Activated CD4-positive, alpha-beta T cell treated with anti-CD3 and anti-CD28 coated beads for 4 hours (primary cell): ENCODE measurements at regions not wholly inside any gene's neighbourhood (a gene's known extent, or its start where the extent isn't known, plus 50 kb on each side); places are given as distances from the start of the nearest gene placed in this dataset.
"Not testable (repeated sequence)": the region's sequence is repeated elsewhere in the genome, so short reads cannot be mapped to it uniquely, and the experiment has no call there.

Experiments used
- DNase-seq, 2 donors: peaks; one replicate each; pipeline ENCODE4 v3.0.0-alpha.2; 2020

DNA sequence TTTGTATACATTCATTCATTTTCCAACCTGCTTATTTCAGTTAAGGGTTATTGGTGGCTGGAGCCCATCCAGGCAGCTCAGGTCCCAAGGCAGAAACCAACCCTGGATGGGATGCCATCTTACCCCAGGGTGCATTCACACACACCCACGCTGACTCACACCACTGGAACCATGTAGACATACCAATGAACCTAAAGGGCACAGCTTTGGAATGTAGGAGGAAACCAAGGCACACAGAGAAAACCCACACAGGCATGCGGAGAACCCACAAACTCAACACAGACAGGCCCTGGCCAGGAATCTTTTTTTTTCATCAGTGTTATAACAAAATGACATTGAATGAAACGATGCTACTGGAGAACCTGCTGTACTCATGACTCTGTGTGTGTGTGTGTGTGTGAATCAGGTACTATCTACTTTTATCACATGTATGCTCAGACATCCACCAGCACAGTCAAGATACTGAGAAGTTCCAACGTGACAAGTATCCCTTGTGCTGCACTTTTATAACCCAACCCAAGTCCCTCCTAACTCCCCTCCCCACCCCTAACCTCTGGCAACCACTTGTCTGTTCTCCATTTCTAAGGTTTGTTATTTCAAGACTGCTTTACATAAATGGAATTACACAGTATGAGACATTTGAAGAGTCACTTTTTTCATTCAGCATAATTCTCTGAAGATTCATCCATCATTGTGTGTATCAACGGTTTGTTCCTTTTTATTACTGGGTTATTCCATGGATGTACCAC is 286.8 kb upstream of the PLD5 start:
- DNase-seq, result no peak

DNA sequence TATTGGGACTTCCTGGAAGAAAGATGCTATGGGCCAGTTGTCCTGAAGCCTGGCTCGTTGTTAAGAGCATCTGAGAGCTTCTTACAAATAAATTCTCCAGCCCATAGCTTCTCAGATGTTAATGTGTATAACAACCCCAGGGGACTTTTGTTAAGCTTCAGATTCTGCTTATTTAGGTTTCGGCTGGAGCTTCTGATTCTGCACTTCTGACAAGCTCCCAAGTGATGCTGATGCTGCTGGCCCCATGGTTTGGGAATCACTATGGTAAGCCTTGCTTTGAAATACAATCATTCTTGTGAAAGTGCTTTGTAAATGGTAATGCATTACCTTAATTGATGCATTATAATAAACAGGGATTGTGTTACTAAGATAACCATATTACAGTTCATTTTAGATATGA is 281.8 kb upstream of the PLD5 start:
- no peak for DNase-seq

DNA sequence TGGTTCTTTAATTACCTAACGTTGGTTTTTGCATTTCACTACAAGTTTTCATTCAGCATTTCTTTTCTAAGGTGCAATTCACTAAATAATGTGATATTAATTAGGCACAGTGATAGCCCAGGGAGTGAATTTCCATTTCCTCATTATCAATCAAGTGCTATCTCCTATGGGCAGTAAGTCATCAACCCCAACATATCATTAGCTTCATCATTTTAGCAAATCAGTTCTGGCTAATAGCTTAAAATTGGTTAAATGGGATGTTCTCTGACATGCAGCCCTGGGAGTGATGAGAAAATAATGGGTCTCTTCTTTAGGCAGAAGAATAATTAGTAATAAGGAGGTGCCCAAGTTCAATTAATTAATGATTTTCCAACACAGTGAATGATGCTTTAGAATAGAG is 280.9 kb upstream of the PLD5 start:
- not testable (repeated sequence) for DNase-seq

DNA sequence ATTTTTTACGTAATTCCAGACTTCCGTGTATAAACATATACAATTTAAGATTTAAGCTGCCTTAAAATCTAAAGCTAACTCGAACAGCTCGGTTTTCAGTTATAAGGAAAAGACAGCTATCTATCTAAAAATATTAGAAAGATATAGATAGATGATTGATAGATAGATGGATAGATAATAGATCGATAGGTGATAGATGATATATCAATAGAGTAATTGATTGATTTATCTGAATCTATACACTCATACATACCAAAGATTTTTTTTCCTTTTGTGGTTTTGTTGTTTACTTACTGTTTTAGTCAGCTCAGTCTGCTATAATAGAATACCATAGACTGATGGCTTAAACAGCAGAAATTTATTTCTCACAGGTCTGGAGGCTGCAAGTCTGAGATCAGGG is 278.5 kb upstream of the PLD5 start:
- no peak for DNase-seq

DNA sequence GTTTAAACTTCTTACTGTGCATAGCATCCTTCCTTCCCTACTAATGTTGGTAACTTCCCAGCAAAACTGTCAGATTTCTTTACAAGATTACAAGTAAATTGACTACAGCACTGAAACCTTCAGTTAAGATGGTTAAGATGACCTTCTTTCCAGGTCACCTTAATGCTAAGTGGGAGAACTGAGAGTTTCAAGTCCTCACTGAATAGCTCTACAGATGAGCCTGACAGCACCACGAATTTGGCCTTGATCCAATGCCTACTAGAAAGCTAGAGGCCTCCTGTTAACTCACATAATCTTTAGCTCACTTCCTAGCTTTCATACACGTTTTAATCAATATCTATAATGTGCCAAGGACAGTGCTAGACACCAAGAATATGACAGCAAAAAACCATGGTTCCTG is 276.0 kb upstream of the PLD5 start:
- DNase-seq, result no peak

DNA sequence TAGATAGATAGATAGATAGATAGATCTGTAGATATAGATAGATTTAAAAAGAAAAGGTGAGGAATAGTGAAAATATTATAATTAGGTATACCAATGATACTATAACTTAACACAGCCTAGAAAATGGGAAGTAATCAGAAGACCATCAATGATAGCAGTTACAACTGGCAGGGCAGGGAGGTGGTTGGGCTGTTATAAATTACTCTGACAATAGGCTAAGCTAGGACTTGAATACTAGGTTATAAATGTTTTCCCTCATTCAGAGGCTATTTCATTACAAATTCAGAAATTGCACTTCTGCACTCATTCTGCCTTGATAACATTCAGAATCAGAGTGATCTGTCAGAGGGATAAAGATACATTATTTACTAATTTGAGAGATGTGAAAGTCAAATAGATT is 273.4 kb upstream of the PLD5 start:
- DNase-seq, result no peak

DNA sequence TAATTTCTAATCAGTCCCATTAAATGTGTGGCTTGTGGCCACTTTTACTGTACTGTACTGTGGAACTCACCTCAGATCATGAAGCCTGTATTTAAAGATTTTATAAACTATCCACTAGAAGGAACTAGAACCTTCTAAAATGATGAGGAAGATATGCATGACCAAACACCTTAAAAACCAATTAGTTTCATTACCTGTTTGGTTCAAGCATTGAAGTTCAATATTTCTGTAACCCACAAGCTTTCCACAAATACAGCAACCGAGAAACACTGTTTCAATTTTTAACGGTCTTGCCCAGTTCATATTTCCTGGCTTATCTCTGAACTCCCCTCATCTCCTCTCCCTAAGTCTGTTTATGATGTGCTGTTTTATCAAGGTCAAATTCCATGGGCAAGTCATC is 264.3 kb upstream of the PLD5 start:
- DNase-seq, result no peak

DNA sequence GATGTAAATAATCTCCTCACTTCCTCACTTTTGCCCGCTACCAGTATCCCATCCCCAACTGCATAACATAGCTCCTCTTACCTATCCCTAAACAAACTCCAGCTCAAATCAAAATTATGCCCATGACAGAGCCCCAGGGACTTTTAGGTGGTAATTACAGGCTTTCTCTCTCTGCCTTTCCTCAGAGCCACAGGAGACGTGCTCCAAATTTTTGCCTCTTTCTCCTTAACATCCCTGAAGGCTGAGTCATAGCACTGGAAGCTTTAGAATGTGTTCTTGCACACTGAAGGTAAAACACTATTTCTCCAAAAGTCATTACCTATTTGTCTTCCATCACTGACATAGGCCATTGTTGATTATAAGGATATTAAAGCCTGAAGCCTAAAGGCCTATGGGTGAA is 263.5 kb upstream of the PLD5 start:
- DNase-seq, result no peak

DNA sequence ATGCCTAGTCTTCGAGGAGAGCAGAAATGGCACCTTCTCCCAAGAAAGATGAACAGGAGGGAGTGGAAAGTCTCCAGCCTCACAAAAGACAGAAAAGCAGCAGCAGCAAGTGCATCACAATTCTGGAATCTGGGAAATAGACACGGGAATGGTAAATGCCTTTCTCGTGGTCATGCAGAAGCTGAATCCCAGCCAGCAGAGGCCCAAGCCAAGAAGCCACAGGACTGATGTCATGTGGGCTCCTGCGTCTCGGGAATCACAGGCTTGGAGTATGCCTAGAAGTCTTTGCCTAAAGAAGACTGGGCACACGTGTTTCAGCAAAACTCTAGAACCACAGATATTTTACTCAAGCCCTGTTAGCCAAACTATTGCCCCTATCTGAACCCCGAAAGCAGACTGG is 260.3 kb upstream of the PLD5 start:
- DNase-seq, result no peak

DNA sequence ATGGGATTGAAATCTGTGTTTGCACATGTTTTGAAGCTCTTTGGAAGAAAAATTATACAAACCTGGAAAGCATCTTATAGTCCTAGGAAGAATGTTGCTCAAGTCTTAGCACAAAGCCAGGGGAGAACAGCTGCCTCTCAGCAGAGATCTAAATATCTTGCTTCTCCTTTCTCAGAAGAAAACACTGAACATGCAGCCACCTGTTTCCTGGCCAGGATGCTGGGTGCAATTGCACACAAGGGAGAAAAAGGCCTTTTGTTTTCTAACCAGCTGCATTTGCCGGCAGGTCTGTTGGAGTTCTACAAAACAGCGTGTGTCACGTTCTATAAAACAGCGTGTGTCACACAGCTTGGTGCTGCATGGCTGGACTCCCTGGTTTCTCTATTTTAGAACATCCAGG is 259.6 kb upstream of the PLD5 start:
- no peak for DNase-seq

DNA sequence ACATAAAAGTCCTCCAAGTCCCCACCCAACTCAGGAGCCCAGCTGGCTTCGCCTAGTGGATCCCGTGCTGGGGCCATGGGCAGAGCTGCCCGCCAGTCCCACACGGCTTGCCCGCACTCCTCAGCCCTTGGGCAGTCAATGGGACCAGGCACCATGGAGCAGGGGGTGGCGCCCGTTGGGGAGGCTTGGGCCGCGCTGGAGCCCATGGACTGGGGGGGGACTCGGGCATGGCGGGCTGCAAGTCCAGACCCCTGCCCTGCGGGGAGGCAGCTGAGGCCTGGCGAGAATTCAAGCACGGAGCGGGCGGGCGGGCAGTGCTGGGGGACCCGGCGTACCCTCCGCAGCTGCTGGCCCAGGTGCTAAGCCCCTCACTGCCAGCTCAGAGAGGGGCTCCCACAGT is 249.8 kb upstream of the PLD5 start:
- no peak for DNase-seq

DNA sequence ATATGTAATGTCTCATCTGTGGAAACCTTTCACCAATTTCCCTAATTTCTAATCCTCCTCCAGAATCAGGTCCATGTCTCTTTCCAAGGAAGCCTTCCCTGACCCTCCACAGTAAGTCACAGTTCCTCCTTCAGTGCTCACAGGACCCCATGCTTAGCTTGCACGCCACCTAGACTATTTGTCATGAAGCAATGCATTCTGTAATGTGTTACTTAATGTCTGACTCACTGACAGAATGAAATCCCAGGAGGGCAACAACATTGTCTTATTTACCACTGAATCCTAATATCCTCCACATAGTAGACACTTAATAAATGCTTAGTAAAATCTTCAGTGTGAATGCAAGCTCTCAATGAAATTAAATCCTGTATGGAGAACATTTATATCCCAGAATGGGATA is 245.9 kb upstream of the PLD5 start:
- DNase-seq, result no peak

DNA sequence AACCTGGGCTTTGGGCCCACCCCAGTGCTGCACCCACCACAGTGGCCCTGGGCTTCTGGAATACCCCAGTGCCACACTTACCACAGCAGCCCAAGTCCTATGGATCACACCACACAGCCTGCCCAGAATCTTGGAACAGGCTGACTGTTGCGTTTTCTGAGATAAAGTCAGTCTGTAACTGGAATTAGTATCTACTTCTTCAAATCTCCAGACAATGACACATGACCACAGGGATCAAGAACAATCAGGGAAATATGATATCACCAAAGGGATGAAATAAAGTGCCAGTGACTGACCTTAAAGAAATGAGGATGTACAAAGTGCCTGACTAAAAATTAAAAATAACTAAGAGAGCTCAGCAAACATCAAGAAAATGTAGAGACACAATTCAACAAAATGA is 239.7 kb upstream of the PLD5 start:
- no peak for DNase-seq

DNA sequence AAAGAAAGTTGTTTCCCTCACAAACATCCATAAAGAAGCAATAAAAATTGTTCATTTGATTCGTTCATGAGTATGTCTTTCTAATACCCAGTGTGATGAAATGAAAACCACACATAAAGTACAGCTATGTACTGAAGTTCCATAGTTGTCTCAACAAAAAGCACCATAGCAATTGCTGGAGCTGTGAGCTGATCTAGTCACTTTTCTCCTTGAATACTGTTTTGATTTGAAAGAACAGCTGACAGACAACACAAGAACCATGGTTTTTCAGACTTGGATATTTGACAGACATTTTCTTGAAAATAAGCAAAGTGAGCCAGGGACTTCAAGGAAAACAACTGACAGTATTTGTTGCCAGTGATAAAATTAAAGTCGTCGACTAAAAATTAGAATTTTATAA is 237.1 kb upstream of the PLD5 start:
- DNase-seq, result no peak

DNA sequence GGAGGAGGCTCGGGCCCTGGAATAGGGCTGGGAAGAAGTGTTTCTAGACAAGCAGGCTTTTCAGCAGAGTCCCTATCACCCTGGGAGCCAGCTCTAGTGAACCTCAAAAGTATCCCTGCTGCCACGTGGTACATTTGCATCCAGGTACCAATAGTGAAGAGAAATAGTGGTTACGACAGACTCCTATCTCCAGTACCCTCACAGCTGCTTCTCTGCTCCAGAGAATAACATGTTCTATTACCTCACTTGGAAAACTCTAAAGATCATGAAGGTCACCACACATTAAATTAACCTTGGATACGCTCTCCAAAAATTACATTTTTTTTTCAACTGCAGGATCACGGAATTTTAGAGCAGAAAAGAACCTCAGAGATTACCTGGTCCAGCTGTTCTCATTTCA is 230.4 kb upstream of the PLD5 start:
- DNase-seq, result no peak

DNA sequence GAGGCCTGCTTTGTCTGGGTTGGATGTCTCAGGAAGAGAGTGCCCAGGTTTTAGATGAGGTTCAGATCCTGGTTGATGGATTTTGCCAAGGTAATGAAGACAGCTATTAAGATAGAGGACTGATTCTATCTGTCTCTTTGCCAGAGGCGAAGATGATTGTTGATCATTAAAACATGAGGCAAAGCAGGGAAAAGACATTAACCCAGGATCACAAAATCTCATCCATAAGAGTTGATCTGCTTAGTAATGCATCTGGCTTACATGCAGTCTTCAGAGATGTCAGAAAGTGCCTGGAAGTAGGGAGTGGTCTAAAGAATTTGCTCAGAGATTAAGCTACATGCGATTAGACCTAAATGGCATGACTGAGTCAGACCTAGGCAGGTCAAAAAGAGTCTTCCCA is 229.6 kb upstream of the PLD5 start:
- DNase-seq, result no peak

DNA sequence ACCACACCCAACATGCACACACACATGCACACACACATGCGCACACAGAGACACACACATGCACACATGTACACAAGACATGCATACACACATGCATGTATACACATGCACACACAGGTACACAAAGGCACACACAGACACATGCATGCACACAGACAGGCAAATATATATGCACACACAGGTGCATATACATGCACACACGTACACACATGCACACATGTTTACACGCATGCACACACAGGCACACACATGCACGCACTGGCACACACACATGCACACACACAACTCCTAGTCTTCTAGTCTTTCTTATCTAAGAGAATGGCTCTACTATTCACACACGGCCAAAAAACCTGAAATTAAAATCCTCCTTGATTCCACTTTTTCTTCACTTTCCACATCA is 222.7 kb upstream of the PLD5 start:
- no peak for DNase-seq

DNA sequence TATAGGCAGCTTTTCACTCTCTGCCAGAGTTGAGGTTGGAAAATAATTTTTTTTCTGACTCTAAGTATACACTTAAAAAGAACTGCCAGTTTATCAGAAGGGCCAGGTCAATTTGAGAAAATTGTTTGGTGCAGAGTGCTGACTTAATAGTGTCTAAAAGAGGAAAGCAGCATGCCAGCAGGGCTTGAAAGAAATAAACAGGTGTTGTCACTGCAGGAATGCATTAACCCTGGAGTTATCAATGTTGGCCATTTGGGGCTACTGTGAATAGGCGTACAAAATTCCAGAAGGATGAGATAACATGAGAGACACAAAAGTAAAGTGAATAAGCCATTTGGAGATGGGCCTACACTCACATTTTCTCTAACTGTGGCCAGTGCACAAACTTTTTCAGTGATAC is 220.6 kb upstream of the PLD5 start:
- DNase-seq, result no peak

DNA sequence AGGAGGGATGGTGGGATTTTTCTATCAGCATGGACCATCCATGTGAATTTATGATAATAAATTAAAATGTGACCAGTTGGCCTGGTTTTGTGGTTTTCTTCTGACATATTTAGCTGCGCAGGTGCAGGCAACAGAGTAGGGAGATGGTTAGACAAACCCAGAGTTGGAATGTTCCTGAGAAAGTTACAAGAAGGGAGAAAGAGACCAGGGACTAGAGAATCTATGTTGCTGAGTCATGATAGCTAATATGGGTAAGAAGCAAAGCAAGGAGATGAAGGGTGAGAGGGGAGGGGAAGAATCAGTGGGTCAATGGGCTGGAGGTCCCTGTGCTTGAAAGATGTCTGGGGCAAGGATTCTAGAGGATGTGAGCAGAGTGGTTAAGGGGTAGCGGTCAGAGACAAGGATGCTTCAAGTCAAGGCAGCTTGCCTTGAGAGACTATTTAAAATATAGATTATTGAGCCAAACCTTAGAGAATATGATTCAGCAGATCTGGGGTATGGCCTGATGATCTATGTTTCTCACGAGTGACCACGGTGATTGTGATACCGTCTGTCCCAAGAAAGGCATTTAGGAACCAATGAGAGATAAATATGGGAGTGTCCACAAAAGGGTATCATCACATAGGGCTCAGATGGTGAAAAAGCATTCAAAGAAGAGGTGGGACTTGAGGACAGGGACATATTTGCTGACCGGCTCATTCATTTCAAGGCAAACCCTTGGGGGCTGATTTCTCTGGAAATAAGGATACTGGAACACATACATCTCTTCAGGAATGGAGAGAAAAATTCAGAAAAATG is 219.7 kb upstream of the PLD5 start:
- no peak for DNase-seq

DNA sequence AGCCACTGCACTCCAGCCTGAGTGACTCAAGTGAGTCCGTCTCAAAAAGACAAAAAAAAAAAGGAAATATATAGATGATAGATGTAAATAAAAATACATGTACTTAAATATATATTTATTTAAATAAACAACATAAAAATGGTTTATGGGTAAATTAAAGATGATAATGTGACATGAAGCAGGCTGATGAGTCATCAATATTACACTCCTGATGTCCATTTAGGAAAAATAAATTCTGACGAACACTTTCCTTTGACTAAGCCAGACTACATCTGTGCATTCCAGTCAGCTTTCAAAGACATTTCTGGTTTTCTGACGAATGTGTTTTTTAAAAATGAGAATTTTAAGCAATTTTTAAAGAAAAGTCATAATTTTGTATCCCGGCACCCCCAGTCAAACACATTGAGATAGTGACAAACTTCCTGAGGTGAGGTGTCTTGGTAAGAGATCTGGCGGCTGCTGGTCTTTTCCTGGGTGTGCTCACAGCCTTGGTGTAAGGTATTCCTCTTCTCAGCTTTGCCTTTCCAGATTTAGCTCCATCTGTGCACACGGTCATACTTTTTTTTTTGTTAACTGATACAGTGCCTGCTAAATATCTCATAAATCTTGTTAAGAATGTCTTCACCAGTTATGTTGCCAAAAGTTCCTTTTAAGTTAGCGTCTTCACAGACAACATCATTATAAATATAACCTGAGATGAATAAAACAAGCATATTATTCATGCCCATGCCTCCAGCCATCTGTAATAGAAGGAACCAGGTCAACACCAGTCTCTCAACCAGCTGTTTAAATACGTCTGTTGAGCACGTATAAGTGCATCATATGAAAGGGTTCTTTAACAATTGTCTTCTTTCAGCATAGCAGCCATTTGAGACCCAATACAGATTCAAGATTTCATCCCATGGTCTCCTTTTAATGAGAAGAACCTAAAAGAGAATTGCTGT is 214.5 kb upstream of the PLD5 start:
- DNase-seq, result no peak

DNA sequence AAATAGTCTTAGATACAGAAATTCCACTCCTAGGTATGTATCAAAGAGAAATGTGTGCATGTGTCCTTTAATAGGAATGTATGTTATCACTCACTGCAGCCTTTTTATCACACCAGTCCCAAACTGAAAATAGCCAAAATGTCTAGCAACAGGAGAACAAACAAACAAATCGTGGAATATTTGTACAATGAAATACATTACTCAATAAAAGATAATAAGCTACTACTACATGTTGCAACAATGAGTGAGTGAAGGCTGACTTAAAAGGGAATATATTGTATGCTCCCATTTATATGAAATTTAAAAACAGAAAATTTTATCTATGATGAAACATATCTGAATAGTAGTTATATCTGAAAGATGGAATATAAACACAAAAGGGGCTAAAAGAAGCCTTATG is 212.1 kb upstream of the PLD5 start:
- no peak for DNase-seq

DNA sequence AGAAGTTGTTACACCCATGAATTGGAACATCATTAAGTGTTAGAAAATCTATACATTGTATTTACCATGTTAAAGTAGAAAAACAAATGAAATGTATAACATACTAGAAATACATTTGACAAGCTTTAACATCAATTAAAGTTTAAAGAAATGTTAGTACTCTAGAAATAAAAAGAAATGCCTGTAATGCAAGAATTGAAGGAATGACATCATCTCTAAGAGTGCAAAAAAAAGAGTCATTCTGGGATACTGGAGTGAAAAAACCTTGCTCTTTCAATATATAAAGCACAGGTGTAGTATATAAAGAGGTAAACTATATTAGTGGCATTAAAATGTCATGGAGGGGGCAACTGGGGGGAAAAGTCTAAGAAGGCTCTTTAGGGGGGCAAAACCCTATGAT is 210.8 kb upstream of the PLD5 start:
- no peak for DNase-seq

DNA sequence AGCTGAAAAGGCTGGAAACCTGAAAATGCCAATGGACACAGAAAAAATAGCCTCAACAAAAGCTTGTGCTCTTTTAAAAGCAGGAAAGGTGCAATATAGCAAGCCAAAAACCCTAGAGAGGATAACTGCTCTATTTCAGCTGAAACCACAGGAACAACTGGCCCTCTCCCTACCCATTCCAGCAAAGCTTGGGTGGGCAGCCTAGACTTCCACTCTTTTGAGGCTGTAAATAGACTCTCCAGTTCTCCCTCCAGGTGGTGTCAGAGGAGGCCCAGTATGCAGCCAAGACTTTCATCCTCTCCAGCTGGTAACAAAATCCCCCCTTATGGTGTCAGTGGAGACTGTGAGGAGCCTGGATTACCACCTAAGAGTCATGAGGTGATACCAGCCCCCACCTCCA is 206.9 kb upstream of the PLD5 start:
- DNase-seq, result no peak

DNA sequence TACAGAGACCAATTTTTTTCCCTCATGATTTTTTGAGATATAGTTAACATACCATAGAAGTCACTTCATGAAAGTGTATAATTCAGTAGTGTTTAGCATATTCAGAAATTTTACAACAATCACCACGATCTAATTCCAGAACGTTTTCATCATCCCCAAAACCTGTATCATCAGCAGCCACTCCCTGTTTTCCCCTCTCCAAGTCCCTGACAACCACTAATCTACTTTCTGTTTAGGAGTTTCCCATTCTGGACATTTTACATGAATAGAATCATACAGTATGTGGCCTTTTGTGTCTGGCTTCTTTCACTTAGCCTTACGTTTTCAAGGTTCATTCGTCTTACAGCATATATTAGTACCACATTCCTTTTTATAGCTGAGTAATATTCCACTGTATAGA is 204.2 kb upstream of the PLD5 start:
- DNase-seq, result no peak
